ENCODE measurements at regions not wholly inside any gene's neighbourhood (a gene's known extent, or its start where the extent isn't known, plus 50 kb on each side); places are given as distances from the start of the nearest gene placed in this dataset.

- H3K27me3 ChIP-seq: no peaks in the 10 kb centered on the region
- H3K4me2 ChIP-seq: peak overlapping the region; percentile 83
- H4K20me1 ChIP-seq: no peaks in the 10 kb centered on the region
- peak overlapping the region; percentile 55 for H3K9ac ChIP-seq
- H3K4me1 ChIP-seq: peaks cover 72% of the 10 kb centered on the region
- H3K4me3 ChIP-seq: 0 out of 2 replicates have a peak overlapping the region, but pooled peaks have one; percentile 45
- peaks cover 1% of the 10 kb centered on the region; the same call in 1 of the 2 replicates for H3K9me3 ChIP-seq
- H3K36me3 ChIP-seq: no peaks in the 10 kb centered on the region
- H3K27ac ChIP-seq: peak overlapping the region; percentile 74
- TF ChIP-seq Cebpa-rat (IDR thresholded peaks at IDR 0.05): no peak
These were observed 53.5 kb upstream of the VIPR2 start for GRCh38 chr7:159198016-159198724.

GRCh38 chr7:159197066-159197975, 52.7 kb upstream of the VIPR2 start:
- peak overlapping the region; percentile 83 for H3K4me2 ChIP-seq
- H3K9me3 ChIP-seq: no peaks in the 10 kb centered on the region
- TF ChIP-seq Cebpa-rat (IDR thresholded peaks at IDR 0.05): no peak
- H3K4me1 ChIP-seq: peaks cover 81% of the 10 kb centered on the region
- no peaks in the 10 kb centered on the region for H4K20me1 ChIP-seq
- H3K27me3 ChIP-seq: no peaks in the 10 kb centered on the region
- H3K27ac ChIP-seq: peak overlapping the region; percentile 74
- peak overlapping the region; percentile 55 for H3K9ac ChIP-seq
- H3K4me3 ChIP-seq: peak overlapping the region; percentile 45
- H3K36me3 ChIP-seq: no peaks in the 10 kb centered on the region

- Histone ChIP-seq H3K36me3 (no peaks in the 10 kb centered on the region), H3K9me3 (no peaks in the 10 kb centered on the region), H3K4me2 (peak overlapping the region; percentile 83), H3K9ac (no peak overlapping the region), H3K27ac (peak overlapping the region; percentile 74; the same call in 1 of the 2 replicates), H4K20me1 (no peaks in the 10 kb centered on the region), H3K4me3 (no peak overlapping the region), H3K4me1 (peaks cover 88% of the 10 kb centered on the region), H3K27me3 (no peaks in the 10 kb centered on the region)
- no peak for TF ChIP-seq Cebpa-rat (IDR thresholded peaks at IDR 0.05)
These were observed 51.9 kb upstream of the VIPR2 start for GRCh38 chr7:159196584-159196983.

GRCh38 chr7:159195946-159196345, 51.3 kb upstream of the VIPR2 start:
- no peaks in the 10 kb centered on the region for H4K20me1 ChIP-seq
- H3K4me1 ChIP-seq: peaks cover 94% of the 10 kb centered on the region
- no peak overlapping the region for H3K4me3 ChIP-seq
- no peaks in the 10 kb centered on the region for H3K9me3 ChIP-seq
- peak overlapping the region; percentile 30; the same call in 1 of the 2 replicates for H3K9ac ChIP-seq
- TF ChIP-seq Cebpa-rat (IDR thresholded peaks at IDR 0.05): no peak
- H3K36me3 ChIP-seq: no peaks in the 10 kb centered on the region
- H3K27ac ChIP-seq: peak overlapping the region; percentile 50; the same call in 1 of the 2 replicates
- H3K27me3 ChIP-seq: no peaks in the 10 kb centered on the region
- H3K4me2 ChIP-seq: peak overlapping the region; percentile 83
